Lung (tissue), 11 donors: ENCODE measurements at regions not wholly inside any gene's neighbourhood (a gene's known extent, or its start where the extent isn't known, plus 50 kb on each side); places are given as distances from the start of the nearest gene placed in this dataset.

Source experiments
- ATAC-seq: fragments of 200-7000 bp; cut with Tn5 transposase; one replicate; pipeline ENCODE4 v1.9.1; 2020; ENCODE audit warnings: moderate number of reproducible peaks; ENCODE audit not compliant: insufficient read depth, low FRiP score
- DNase-seq, 3 donors: peaks; one replicate each; pipeline ENCODE4 v3.0.0-alpha.2; 2013 to 2017
- H3K27ac ChIP-seq, 2 donors: one replicate each; pipeline ENCODE4 v1.5.1; 2013; ENCODE audit warnings: mild to moderate bottlenecking in 2 of 2, moderate library complexity in 2 of 2, control low read depth in 1 of 2, inconsistent platforms in 1 of 2, low read depth in 1 of 2, low read length in 1 of 2
- H3K27me3 ChIP-seq, 3 donors: one replicate each; pipeline ENCODE4 v1.5.1; 2013; ENCODE audit warnings: low read length in 2 of 3; ENCODE audit not compliant: control insufficient read depth in 3 of 3, insufficient read depth in 3 of 3
- H3K36me3 ChIP-seq, 4 donors: one replicate each; pipeline ENCODE4 v1.5.1; 2013; ENCODE audit warnings: low read length in 4 of 4, mild to moderate bottlenecking in 1 of 4, moderate library complexity in 1 of 4; ENCODE audit not compliant: control insufficient read depth in 4 of 4, insufficient read depth in 4 of 4
- H3K4me1 ChIP-seq, 5 donors: one replicate each; pipeline ENCODE4 v1.5.1; 2013; ENCODE audit warnings: low read length in 5 of 5, mild to moderate bottlenecking in 2 of 5, moderate library complexity in 1 of 5; ENCODE audit not compliant: control insufficient read depth in 5 of 5, insufficient read depth in 5 of 5
- H3K4me3 ChIP-seq: one replicate; pipeline ENCODE4 v1.5.1; 2013; ENCODE audit warnings: mild to moderate bottlenecking, control low read depth, moderate library complexity
- H3K9ac ChIP-seq, 2 donors: one replicate each; pipeline ENCODE4 v1.5.1; 2013; ENCODE audit warnings: low read length in 2 of 2, control low read depth in 1 of 2; ENCODE audit not compliant: insufficient read depth in 1 of 2
- H3K9me3 ChIP-seq, 4 donors: one replicate each; pipeline ENCODE4 v1.5.1; 2013; ENCODE audit warnings: low read length in 3 of 4, mild to moderate bottlenecking in 1 of 4, moderate library complexity in 1 of 4; ENCODE audit not compliant: control insufficient read depth in 4 of 4, insufficient read depth in 3 of 4
- CTCF ChIP-seq: IDR thresholded peaks from 2 replicates; pipeline ENCODE4 v1.5.1; 2012; ENCODE audit warnings: mild to moderate bottlenecking; ENCODE audit errors: control extremely low read depth, extremely low read depth
- WGBS, 2 donors: extraction: QIAGEN DNeasy Blood & Tissue Kit; methylation state at CpG; one replicate each; pipeline ENCODE4 v1.1.7; 2013; 5-methylcytosine and 5-hydroxymethylcytosine counted together
- donor health status: control.
- donor health status: control.
- donor health status: Bipolar disorder and iron deficiency.
- donor health status: healthy.
- donor health status: DM: yes; HTN: yes; CAD: no.

- no peak overlapping the region for H3K27ac ChIP-seq
- no peak overlapping the region for H3K4me3 ChIP-seq
- DNase-seq (no peak), ATAC-seq (no peak)
- H3K4me1 ChIP-seq = peaks cover 7 to 31% (median 24%) of the 10 kb centered on the region in 5 donors
- H3K9me3 ChIP-seq = no peaks in the 10 kb centered on the region
- no peaks in the 10 kb centered on the region for H3K36me3 ChIP-seq
- 79 to 86% methylated on average over 5 of the region's 5 CpGs for WGBS, 2 donors
- no peak overlapping the region for H3K9ac ChIP-seq
- no peak for TF ChIP-seq CTCF
- H3K27me3 ChIP-seq = no peaks in the 10 kb centered on the region
These were observed 384.4 kb upstream of the C2CD4B start for GRCh38 chr15:62549345-62549970.

GRCh38 chr15:62550106-62550505 is 385.0 kb upstream of the C2CD4B start:
- WGBS, 2 donors = 63 to 77% methylated on average over 3 of the region's 3 CpGs
- no peak overlapping the region for H3K27ac ChIP-seq
- TF ChIP-seq CTCF = no peak

GRCh38 chr15:62552444-62552843 is 387.4 kb upstream of the C2CD4B start:
- Histone ChIP-seq H3K36me3 (no peaks in the 10 kb centered on the region), H3K9me3 (no peaks in the 10 kb centered on the region), H3K27ac (no peak overlapping the region), H3K4me1 (peaks cover 0 to 11% (median 7%) of the 10 kb centered on the region in 5 donors), H3K9ac (no peak overlapping the region), H3K4me3 (no peak overlapping the region), H3K27me3 (no peaks in the 10 kb centered on the region)
- TF ChIP-seq CTCF = no peak
- ATAC-seq (no peak), DNase-seq (no peak)

More at GRCh38 chr15:62550106-62550505, 385.0 kb upstream of the C2CD4B start:
- H3K9me3 ChIP-seq = no peaks in the 10 kb centered on the region
- DNase-seq (no peak), ATAC-seq (no peak)
- H3K36me3 ChIP-seq = no peaks in the 10 kb centered on the region
- H3K27me3 ChIP-seq = no peaks in the 10 kb centered on the region
- H3K4me3 ChIP-seq = no peak overlapping the region
- peaks cover 7 to 31% (median 23%) of the 10 kb centered on the region in 5 donors for H3K4me1 ChIP-seq
- H3K9ac ChIP-seq = no peak overlapping the region

- no peak overlapping the region for H3K27ac ChIP-seq
- no peaks in the 10 kb centered on the region for H3K36me3 ChIP-seq
- peaks cover 0 to 6% (median 0%) of the 10 kb centered on the region in 5 donors for H3K4me1 ChIP-seq
- TF ChIP-seq CTCF = no peak
- DNase-seq (no peak), ATAC-seq (no peak)
- no peak overlapping the region for H3K4me3 ChIP-seq
- H3K9ac ChIP-seq = no peak overlapping the region
- 63 to 67% methylated on average over 2 of the region's 2 CpGs for WGBS, 2 donors
- H3K27me3 ChIP-seq = no peaks in the 10 kb centered on the region
- no peaks in the 10 kb centered on the region for H3K9me3 ChIP-seq
These were observed 389.0 kb upstream of the C2CD4B start for GRCh38 chr15:62553911-62554563.
